Limb (tissue), 2 donors: ENCODE measurements at regions not wholly inside any gene's neighbourhood (a gene's known extent, or its start where the extent isn't known, plus 50 kb on each side); places are given as distances from the start of the nearest gene placed in this dataset.

ENCODE experiments used
- DNase-seq, 2 donors: peaks; one replicate each; pipeline ENCODE4 v3.0.0-alpha.2; 2016; ENCODE audit errors: extremely low spot score in 2 of 2

DNA sequence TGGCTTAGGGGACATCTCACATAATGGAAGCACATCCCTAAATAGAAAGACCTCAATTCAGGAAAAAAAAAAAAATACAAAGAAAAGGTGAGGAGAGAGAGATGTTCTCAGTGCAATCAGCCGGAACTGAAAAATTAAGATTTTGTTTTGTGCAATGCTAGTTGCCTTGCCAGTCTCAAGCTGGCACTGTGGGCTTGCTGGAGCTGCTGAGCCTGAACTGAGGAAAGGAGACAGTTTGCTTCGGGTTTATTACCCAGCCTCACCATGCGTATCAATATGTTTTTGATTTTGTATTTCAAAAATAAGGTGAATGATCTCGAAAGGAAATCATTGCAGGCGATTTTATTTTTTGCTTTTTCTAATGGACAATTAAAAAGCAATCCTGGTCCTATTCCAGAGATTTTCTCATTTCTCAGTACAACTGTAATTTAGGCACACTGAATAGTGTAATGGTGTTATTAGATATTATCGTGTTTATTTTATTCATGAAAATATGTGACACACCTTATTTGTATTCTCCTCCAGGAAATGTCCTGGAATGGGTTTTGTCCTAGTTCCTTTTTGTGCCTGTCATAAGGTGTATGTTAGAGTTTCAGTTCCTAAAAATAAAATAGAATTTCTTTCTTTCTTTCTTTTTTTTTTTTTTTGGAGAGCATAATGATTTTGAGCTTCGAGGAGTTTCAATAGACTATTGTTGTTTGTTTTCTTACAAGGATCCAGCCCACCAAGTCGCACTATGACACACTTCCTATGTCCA lies 72.8 kb upstream of the ZEB2 start:
- DNase-seq, result no peak

- DNase-seq, result no peak
Measured at GRCh38 chr2:144587306-144587705, 67.4 kb upstream of the ZEB2 start.

DNA sequence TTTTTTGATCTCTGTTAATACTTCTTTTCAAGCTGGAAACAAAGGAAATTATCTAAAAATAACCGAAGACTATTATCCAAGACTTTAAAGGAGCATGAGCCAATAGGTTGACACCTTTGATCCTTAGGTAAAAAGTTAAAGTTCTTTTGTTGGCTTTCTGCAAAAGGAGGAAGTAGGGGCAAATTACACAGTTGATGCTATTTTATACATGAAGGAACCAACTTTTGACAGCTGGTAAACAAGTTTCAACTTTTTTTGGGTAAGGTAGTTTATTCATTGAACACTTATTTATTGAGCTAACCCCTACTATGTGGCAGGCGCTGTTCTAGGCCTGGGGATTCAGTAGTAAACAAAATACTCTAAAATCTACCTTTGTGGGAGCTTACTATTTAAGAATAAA lies 66.6 kb upstream of the ZEB2 start:
- no peak for DNase-seq

- no peak for DNase-seq
Measured at GRCh38 chr2:144583741-144584453, 64.0 kb upstream of the ZEB2 start.

DNA sequence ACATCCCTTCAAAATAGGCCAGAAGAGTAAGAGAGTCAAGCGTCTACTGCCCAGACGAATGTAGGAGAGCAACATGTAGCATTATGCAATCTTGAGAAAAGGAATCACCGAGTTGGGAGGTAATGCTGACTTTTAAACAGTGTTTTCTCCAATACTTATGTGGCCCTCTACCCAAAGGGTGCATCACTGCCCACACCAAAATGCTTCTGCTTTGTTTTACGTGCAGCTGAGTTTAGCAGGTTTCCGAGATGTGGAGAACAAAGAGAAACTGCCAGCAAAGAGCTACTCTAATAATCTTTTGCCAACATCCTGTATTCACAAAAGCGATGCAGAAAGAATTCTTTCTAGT lies 63.4 kb upstream of the ZEB2 start:
- no peak for DNase-seq

- DNase-seq, result no peak
Measured at GRCh38 chr2:144582651-144583380, 62.9 kb upstream of the ZEB2 start.

DNA sequence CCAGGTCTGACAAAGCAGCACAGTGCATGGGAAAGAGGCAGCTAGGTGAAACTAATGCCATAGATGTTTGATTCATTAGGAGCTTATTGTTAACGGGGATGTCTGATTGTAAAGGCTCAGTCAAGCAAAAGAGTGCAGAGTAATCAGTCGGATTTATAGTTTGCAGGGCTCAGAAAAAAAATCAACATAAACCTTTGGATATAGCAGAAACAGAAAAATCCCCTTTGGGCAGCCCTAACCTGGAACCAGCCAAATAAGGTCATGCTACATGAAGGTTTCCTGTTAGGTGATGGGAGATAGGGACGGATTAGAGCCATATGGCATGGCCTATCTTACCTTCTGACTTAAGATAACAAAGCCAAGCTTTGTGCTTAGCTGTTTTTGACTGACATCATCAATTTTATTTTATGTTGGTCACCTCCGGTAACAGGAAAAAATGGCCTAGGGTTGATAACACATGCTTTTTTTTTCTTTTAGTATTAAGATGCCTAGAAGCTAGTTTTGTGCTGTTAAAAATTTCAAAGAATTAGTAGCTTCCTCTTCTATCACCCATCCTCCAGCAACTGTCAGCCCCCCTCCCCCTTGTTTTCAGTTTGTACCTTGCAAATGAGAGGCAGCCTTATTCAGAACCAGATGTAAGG lies 60.7 kb upstream of the ZEB2 start:
- DNase-seq, result no peak

DNA sequence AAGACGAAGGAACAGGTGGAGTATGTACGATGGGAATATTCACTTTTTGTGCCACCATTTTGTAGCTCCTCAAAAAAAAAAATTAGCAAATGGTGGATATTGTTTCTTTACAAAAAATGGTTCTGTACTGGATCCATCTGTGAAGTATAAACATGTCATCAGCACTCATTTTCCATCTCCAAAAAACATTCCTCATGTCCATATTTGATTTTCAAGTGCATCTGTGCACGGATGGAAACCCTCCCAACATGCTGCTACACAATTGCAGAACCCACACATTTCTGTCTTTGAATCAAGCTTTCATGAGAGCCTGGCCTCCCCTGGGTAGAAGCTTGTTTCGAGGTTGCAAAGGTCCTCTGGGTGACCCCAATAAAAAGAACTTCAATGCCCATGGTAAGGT lies 59.6 kb upstream of the ZEB2 start:
- DNase-seq, result no peak

- DNase-seq, result no peak
Measured at GRCh38 chr2:144578099-144578498, 58.2 kb upstream of the ZEB2 start.

- no peak for DNase-seq
Measured at GRCh38 chr2:144572977-144573376, 53.1 kb upstream of the ZEB2 start.

DNA sequence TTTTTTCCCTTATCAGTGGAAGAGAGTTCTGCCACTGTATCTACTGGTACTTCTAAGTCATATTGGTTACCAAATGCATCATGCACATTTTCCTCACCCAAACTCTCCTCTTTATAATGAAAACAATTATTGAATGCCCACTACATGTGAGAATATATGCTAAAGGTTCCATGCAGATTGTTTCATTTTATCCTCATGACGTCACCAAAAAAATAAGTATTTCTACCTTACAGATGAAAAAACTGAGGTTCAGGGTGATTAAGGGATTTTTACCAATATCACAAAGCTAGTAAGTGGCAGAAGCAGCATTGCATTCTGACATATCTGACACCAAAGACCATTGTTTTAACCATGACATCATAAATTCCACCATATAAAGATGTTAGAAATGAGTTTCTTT lies 51.9 kb upstream of the ZEB2 start:
- no peak for DNase-seq

DNA sequence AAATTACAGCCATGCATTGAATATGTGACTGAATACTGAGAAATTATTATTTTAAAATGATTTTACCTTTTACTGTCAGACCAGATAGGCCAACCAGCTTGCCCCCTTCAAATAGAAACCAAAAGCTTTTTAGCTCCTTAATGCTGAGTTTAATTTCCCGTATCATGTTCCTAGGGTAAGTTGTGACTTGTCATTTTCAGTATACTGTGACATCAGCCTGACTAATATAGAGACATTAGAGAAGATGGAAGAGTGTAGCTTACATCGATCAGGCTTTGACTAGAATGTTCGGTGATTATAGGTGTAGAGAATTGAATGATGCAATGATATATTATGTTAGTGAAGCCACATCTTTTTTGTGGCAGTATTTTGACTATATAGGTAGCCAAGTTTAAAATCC lies 50.6 kb upstream of the ZEB2 start:
- DNase-seq, result no peak
